Thyroid gland (tissue), 4 donors: ENCODE measurements at regions not wholly inside any gene's neighbourhood (a gene's known extent, or its start where the extent isn't known, plus 50 kb on each side); places are given as distances from the start of the nearest gene placed in this dataset.

Source experiments
- DNase-seq, 2 donors: peaks; one replicate each; pipeline ENCODE4 v3.0.0-alpha.2; 2019
- H3K27ac ChIP-seq, 3 donors: fragments of 200-600 bp; sonication (generic); 1 replicate in 2 of 3; 2 replicates in 1 of 3; pipeline ENCODE4 v1.5.1; 2016 to 2019; ENCODE audit warnings: mild to moderate bottlenecking in 1 of 3, moderate library complexity in 1 of 3
- H3K27me3 ChIP-seq: fragments of 200-600 bp; sonication (generic); one replicate; pipeline ENCODE4 v1.5.1; 2019
- H3K36me3 ChIP-seq, 2 donors: fragments of 200-600 bp; sonication (generic); one replicate each; pipeline ENCODE4 v1.5.1; 2016 to 2019
- H3K4me1 ChIP-seq, 2 donors: fragments of 200-600 bp; sonication (generic); one replicate each; pipeline ENCODE4 v1.5.1; 2017 to 2019
- H3K4me3 ChIP-seq, 3 donors: fragments of 200-600 bp; sonication (generic); replicated peaks in 1 of 3; 1 replicate in 2 of 3; 2 replicates in 1 of 3; pipeline ENCODE4 v1.5.1; 2016; ENCODE audit warnings: mild to moderate bottlenecking in 1 of 3
- H3K9me3 ChIP-seq: fragments of 200-600 bp; sonication (generic); one replicate; pipeline ENCODE4 v1.5.1; 2017
- CTCF ChIP-seq, 6 experiments: fragments of 200-600 bp in 3 of 6; fragments of 450-650 bp in 3 of 6; sonication (generic) in 3 of 6; IDR thresholded peaks; one replicate each; pipeline ENCODE4 v1.5.1; 2016 to 2019; ENCODE audit warnings: antibody characterized with exemption in 6 of 6, mild to moderate bottlenecking in 2 of 6, inconsistent platforms in 1 of 6, moderate library complexity in 1 of 6
- POLR2A ChIP-seq, 2 donors: fragments of 450-650 bp; IDR thresholded peaks; one replicate each; pipeline ENCODE4 v1.6.1; 2017; ENCODE audit warnings: antibody characterized with exemption in 2 of 2, mild to moderate bottlenecking in 2 of 2, moderate library complexity in 1 of 2
- WGBS, 2 donors: methylation state at CpG; one replicate each; pipeline ENCODE4 v1.1.5; 2017; 5-methylcytosine and 5-hydroxymethylcytosine counted together
- intact Hi-C: fragments of 100-400 bp; cut with DNase I; formaldehyde crosslinking; loops from one replicate; pipeline ENCODE4 v1.15.1; 2023

- intact Hi-C loops, result no loop called here
- no peak for DNase-seq
- H3K27me3 ChIP-seq, result no peaks in the 10 kb centered on the region
- no peaks in the 10 kb centered on the region for H3K9me3 ChIP-seq
- no peak for TF ChIP-seq CTCF (IDR thresholded peaks at IDR 0.05)
- no peak for TF ChIP-seq POLR2A (IDR thresholded peaks at IDR 0.05)
- H3K36me3 ChIP-seq, result no peaks in the 10 kb centered on the region
- H3K27ac ChIP-seq, result peak overlapping the region; percentile 22 to 69 (median 37)
- peaks cover 37 to 45% of the 10 kb centered on the region in 2 donors for H3K4me1 ChIP-seq
- H3K4me3 ChIP-seq, result no peak overlapping the region
- 81 to 87% methylated on average over 4 of the region's 4 CpGs for WGBS, 2 donors
These were observed 54.3 kb upstream of the DLX4 start for GRCh38 chr17:49914664-49915063.

- no peak overlapping the region for H3K4me3 ChIP-seq
- H3K36me3 ChIP-seq, result no peaks in the 10 kb centered on the region
- H3K27ac ChIP-seq, result peak overlapping the region; percentile 22 to 69 (median 37)
- DNase-seq, result no peak
- H3K4me1 ChIP-seq, result peaks cover 34 to 42% of the 10 kb centered on the region in 2 donors
- H3K9me3 ChIP-seq, result no peaks in the 10 kb centered on the region
- TF ChIP-seq CTCF (IDR thresholded peaks at IDR 0.05), result no peak
- no peak for TF ChIP-seq POLR2A (IDR thresholded peaks at IDR 0.05)
- intact Hi-C loops, result no loop called here
- H3K27me3 ChIP-seq, result no peaks in the 10 kb centered on the region
- WGBS, 2 donors, result 32 to 38% methylated on average over 3 of the region's 3 CpGs
These were observed 53.7 kb upstream of the DLX4 start for GRCh38 chr17:49915260-49915659.

- H3K27me3 ChIP-seq, result no peaks in the 10 kb centered on the region
- peaks cover 31 to 38% of the 10 kb centered on the region in 2 donors for H3K4me1 ChIP-seq
- H3K9me3 ChIP-seq, result no peaks in the 10 kb centered on the region
- 16 to 27% methylated on average over 5 to 10 of the region's 10 CpGs for WGBS, 2 donors
- peak overlapping the region; percentile 31 to 69 (median 37) for H3K27ac ChIP-seq
- DNase-seq, result peak; percentile 85 to 86
- intact Hi-C loops, result no loop called here
- TF ChIP-seq POLR2A (IDR thresholded peaks at IDR 0.05), result no peak
- no peak for TF ChIP-seq CTCF (IDR thresholded peaks at IDR 0.05)
- H3K4me3 ChIP-seq, result no peak overlapping the region
- no peaks in the 10 kb centered on the region for H3K36me3 ChIP-seq
These were observed 53.3 kb upstream of the DLX4 start for GRCh38 chr17:49915670-49916069.

- intact Hi-C loops, result no loop called here
- TF ChIP-seq POLR2A (IDR thresholded peaks at IDR 0.05) (no peak), CTCF (IDR thresholded peaks at IDR 0.05) (no peak)
- H3K4me3 ChIP-seq, result no peak overlapping the region
- whole genome bisulfite sequencing, 2 donors, result 53 to 58% methylated on average over 13 of the region's 13 CpGs
- peak; percentile 73 to 81 for DNase-seq
- H3K4me1 ChIP-seq, result peaks cover 31 to 38% of the 10 kb centered on the region in 2 donors
- H3K36me3 ChIP-seq, result no peaks in the 10 kb centered on the region
- H3K27ac ChIP-seq, result peak overlapping the region; percentile 11 to 69 (median 31)
- H3K27me3 ChIP-seq, result no peaks in the 10 kb centered on the region
- H3K9me3 ChIP-seq, result no peaks in the 10 kb centered on the region
These were observed 52.0 kb upstream of the DLX4 start for GRCh38 chr17:49916854-49917515.

- intact Hi-C loops, result no loop called here
- Histone ChIP-seq H3K27me3 (no peaks in the 10 kb centered on the region), H3K4me3 (no peak overlapping the region), H3K27ac (no peak overlapping the region), H3K9me3 (no peaks in the 10 kb centered on the region), H3K4me1 (peaks cover 31 to 38% of the 10 kb centered on the region in 2 donors), H3K36me3 (no peaks in the 10 kb centered on the region)
- TF ChIP-seq CTCF (IDR thresholded peaks at IDR 0.05), result no peak
- no peak for TF ChIP-seq POLR2A (IDR thresholded peaks at IDR 0.05)
- no peak for DNase-seq
- 67 to 87% methylated on average over 1 of the region's 1 CpG for WGBS, 2 donors
These were observed 50.4 kb upstream of the DLX4 start for GRCh38 chr17:49918591-49918990.
